ENCODE measurements at regions not wholly inside any gene's neighbourhood (a gene's known extent, or its start where the extent isn't known, plus 50 kb on each side); places are given as distances from the start of the nearest gene placed in this dataset.
A peak's percentile ranks its signal among the peaks of the same experiment; 100 is the strongest.
"Not testable (repeated sequence)": the region's sequence is repeated elsewhere in the genome, so short reads cannot be mapped to it uniquely, and the experiment has no call there.

DNA sequence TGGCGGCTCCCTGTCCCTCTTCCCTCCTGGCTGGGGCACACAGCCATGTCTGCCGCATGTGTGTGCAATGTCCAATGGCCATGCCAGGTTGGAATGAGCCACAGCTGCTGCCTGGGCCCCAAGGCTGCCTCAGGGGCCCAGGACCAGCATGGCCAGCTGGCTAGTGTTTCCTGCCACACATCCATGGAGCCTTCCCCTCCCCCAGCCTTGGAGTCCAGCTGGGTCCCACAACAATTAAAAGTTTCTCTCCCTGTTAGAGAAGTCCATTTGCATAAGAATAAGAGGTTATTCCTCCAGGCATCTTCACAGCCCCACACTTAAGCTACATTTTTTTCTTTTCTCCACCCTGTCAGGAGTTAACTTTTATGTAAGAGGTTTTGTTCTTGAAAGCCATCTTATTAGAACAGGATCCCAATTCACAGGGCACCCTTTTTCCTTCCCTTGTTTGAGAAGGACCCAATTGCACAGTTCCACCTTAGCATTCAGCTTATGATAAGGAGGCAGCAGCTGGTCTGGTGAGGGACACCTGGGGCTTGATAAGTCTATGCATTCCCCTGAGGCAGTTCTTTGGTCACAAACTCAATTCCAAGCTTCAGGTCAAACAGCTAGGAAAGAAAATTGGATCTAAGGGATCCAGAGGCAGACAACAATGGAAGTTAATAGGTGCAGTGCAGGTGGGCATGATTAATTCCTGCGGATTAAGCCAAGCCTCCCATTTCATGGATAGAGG lies 963.3 kb upstream of the GRIA3 start:
- no peaks in the 10 kb centered on the region for H3K36me3 ChIP-seq
- no peak for DNase-seq
- no peaks in the 10 kb centered on the region for H3K9me3 ChIP-seq
- no peak overlapping the region for H3K4me3 ChIP-seq
- no peaks in the 10 kb centered on the region for H3K4me1 ChIP-seq
- no peak for TF ChIP-seq POLR2A (IDR thresholded peaks at IDR 0.05)
- no peak for TF ChIP-seq EP300 (IDR thresholded peaks at IDR 0.05)
- no peak for TF ChIP-seq CTCF (IDR thresholded peaks at IDR 0.05)
- no peak for TF ChIP-seq POLR2AphosphoS5 (IDR thresholded peaks at IDR 0.05)
- H3K27me3 ChIP-seq: no peaks in the 10 kb centered on the region
- intact Hi-C loops (cut with DNase I; ENCODE audit: low total_unique reads): no loop called here
- no peak overlapping the region for H3K27ac ChIP-seq
- WGBS, 5 donors: 54 to 73% (median 58%) methylated on average over 3 of the region's 3 CpGs

DNA sequence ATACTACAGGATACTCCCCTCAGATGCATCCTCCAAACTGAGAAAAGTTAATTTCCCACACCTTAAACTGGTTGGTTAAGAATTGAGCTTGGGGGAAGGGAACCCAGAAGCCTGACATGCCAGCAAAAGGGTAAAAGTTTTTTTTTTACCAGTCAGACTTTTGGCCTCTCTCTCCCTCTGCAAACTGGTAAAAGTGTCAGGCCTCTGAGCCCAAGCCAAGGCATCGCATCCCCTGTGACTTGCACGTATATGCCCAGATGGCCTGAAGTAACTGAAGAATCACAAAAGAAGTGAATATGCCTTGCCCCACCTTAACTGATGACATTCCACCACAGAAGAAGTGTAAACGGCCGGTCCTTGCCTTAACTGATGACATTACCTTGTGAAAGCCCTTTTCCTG lies 962.3 kb upstream of the GRIA3 start:
- H3K36me3 ChIP-seq; H3K4me1 ChIP-seq; H3K9me3 ChIP-seq; H3K27me3 ChIP-seq; intact Hi-C loops (cut with DNase I; ENCODE audit: low total_unique reads); H3K4me3 ChIP-seq; DNase-seq; H3K27ac ChIP-seq: not testable (repeated sequence)
- WGBS, 5 donors: 21 to 70% (median 35%) methylated on average over 3 to 4 of the region's 4 CpGs

- H3K9me3 ChIP-seq; H3K4me1 ChIP-seq; H3K27ac ChIP-seq; H3K27me3 ChIP-seq; H3K36me3 ChIP-seq; intact Hi-C loops (cut with DNase I; ENCODE audit: low total_unique reads); H3K4me3 ChIP-seq; DNase-seq: not testable (repeated sequence)
- 48 to 74% (median 69%) methylated on average over 6 to 9 of the region's 9 CpGs for WGBS, 5 donors
Measured at GRCh38 chrX:122224137-122224536, 959.9 kb upstream of the GRIA3 start.

GRCh38 chrX:122238801-122239200 lies 945.3 kb upstream of the GRIA3 start:
- Histone ChIP-seq H3K27me3 (no peaks in the 10 kb centered on the region), H3K4me1 (no peaks in the 10 kb centered on the region), H3K36me3 (no peaks in the 10 kb centered on the region), H3K9me3 (no peaks in the 10 kb centered on the region), H3K27ac (no peak overlapping the region), H3K4me3 (no peak overlapping the region)
- intact Hi-C loops (cut with DNase I; ENCODE audit: low total_unique reads): no loop called here
- peak in 1 of 2 donors; percentile 3 for DNase-seq
- TF ChIP-seq CTCF (IDR thresholded peaks at IDR 0.05) (no peak), EP300 (IDR thresholded peaks at IDR 0.05) (no peak), POLR2AphosphoS5 (IDR thresholded peaks at IDR 0.05) (no peak)

DNA sequence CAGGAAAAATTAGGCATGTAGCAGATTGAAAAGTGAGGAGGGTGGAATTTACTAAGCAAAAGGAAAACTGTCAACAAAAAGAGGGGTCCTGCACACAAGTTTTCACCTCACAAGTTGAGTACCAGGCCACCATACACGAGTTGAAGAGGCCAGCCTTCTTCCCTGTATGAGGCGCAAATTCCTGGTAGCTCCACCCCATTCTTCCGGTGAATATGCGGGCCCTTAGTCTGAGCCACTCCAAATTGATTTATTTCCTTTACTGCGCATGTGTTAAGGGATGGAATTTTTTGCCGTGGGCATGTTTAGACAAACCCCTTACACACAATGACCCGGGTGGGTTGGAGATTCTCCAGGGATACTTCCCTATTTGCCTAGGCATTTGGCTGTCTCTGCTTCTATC lies 942.1 kb upstream of the GRIA3 start:
- intact Hi-C loops (cut with DNase I; ENCODE audit: low total_unique reads): no loop called here
- WGBS, 5 donors: 82 to 92% (median 85%) methylated on average over 7 of the region's 7 CpGs
- no peak for DNase-seq
- no peaks in the 10 kb centered on the region for H3K4me1 ChIP-seq
- no peak overlapping the region for H3K4me3 ChIP-seq
- H3K36me3 ChIP-seq: no peaks in the 10 kb centered on the region
- H3K9me3 ChIP-seq: no peaks in the 10 kb centered on the region
- no peaks in the 10 kb centered on the region for H3K27me3 ChIP-seq
- no peak overlapping the region for H3K27ac ChIP-seq
- no peak for TF ChIP-seq CTCF (IDR thresholded peaks at IDR 0.05)
- no peak for TF ChIP-seq EP300 (IDR thresholded peaks at IDR 0.05)
- TF ChIP-seq POLR2AphosphoS5 (IDR thresholded peaks at IDR 0.05): no peak
- no peak for TF ChIP-seq POLR2A (IDR thresholded peaks at IDR 0.05)
